ENCODE measurements at regions not wholly inside any gene's neighbourhood (a gene's known extent, or its start where the extent isn't known, plus 50 kb on each side); places are given as distances from the start of the nearest gene placed in this dataset.

- H3K9me3 ChIP-seq (ENCODE audit: control insufficient read depth, low read depth, low read length) = no peaks in the 10 kb centered on the region
- no peaks in the 10 kb centered on the region for H3K36me3 ChIP-seq (ENCODE audit: control insufficient read depth, low read depth, low read length)
- H3K27me3 ChIP-seq (ENCODE audit: control insufficient read depth, insufficient read depth, low read length) = no peaks in the 10 kb centered on the region
- no peak overlapping the region for H3K27ac ChIP-seq (ENCODE audit: low read length)
- H3K4me3 ChIP-seq (ENCODE audit: low read length) = no peak overlapping the region
- H3K9ac ChIP-seq (ENCODE audit: low read length) = no peak overlapping the region
- no peaks in the 10 kb centered on the region for H3K4me1 ChIP-seq (ENCODE audit: control insufficient read depth, low read depth, low read length)
These were observed 242.1 kb downstream of the ZIC1 start for GRCh38 chr3:147651107-147651778.

- Histone ChIP-seq H3K4me1 (ENCODE audit: control insufficient read depth, low read depth, low read length) (no peaks in the 10 kb centered on the region), H3K9me3 (ENCODE audit: control insufficient read depth, low read depth, low read length) (no peaks in the 10 kb centered on the region), H3K27me3 (ENCODE audit: control insufficient read depth, insufficient read depth, low read length) (no peaks in the 10 kb centered on the region), H3K4me3 (ENCODE audit: low read length) (no peak overlapping the region), H3K9ac (ENCODE audit: low read length) (no peak overlapping the region), H3K27ac (ENCODE audit: low read length) (no peak overlapping the region), H3K36me3 (ENCODE audit: control insufficient read depth, low read depth, low read length) (no peaks in the 10 kb centered on the region)
These were observed 243.6 kb downstream of the ZIC1 start for GRCh38 chr3:147652651-147653366.

- Histone ChIP-seq H3K4me1 (ENCODE audit: control insufficient read depth, low read depth, low read length) (no peaks in the 10 kb centered on the region), H3K9ac (ENCODE audit: low read length) (no peak overlapping the region), H3K36me3 (ENCODE audit: control insufficient read depth, low read depth, low read length) (no peaks in the 10 kb centered on the region), H3K9me3 (ENCODE audit: control insufficient read depth, low read depth, low read length) (no peaks in the 10 kb centered on the region), H3K27ac (ENCODE audit: low read length) (no peak overlapping the region), H3K27me3 (ENCODE audit: control insufficient read depth, insufficient read depth, low read length) (no peaks in the 10 kb centered on the region), H3K4me3 (ENCODE audit: low read length) (no peak overlapping the region)
These were observed 244.3 kb downstream of the ZIC1 start for GRCh38 chr3:147653367-147653923.

DNA sequence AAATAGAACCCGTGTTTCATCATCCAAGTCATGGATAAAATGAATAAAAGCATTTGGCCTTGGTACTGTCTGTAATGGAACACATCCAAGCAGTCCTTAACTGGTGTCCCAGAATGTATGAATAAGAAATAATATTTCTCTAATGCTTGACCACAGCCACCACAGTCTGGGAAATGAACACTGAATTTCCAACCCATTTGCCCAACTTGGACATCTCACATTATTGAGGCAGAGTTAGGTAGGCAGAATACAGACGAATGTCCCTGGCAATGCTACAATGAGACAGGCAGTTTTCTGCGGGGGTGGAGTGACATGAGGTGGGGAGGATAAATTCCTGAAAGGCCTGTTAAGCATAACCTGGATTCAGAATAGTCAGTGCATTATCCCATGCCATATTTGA is 245.7 kb downstream of the ZIC1 start:
- no peak overlapping the region for H3K27ac ChIP-seq (ENCODE audit: low read length)
- H3K9ac ChIP-seq (ENCODE audit: low read length) = no peak overlapping the region
- no peak overlapping the region for H3K4me3 ChIP-seq (ENCODE audit: low read length)
- H3K27me3 ChIP-seq (ENCODE audit: control insufficient read depth, insufficient read depth, low read length) = no peaks in the 10 kb centered on the region
- H3K9me3 ChIP-seq (ENCODE audit: control insufficient read depth, low read depth, low read length) = no peaks in the 10 kb centered on the region
- H3K36me3 ChIP-seq (ENCODE audit: control insufficient read depth, low read depth, low read length) = no peaks in the 10 kb centered on the region
- no peaks in the 10 kb centered on the region for H3K4me1 ChIP-seq (ENCODE audit: control insufficient read depth, low read depth, low read length)

GRCh38 chr3:147655236-147655635 is 246.1 kb downstream of the ZIC1 start:
- H3K27me3 ChIP-seq (ENCODE audit: control insufficient read depth, insufficient read depth, low read length) = no peaks in the 10 kb centered on the region
- no peak overlapping the region for H3K4me3 ChIP-seq (ENCODE audit: low read length)
- no peak overlapping the region for H3K9ac ChIP-seq (ENCODE audit: low read length)
- no peaks in the 10 kb centered on the region for H3K36me3 ChIP-seq (ENCODE audit: control insufficient read depth, low read depth, low read length)
- no peaks in the 10 kb centered on the region for H3K4me1 ChIP-seq (ENCODE audit: control insufficient read depth, low read depth, low read length)
- no peak overlapping the region for H3K27ac ChIP-seq (ENCODE audit: low read length)
- H3K9me3 ChIP-seq (ENCODE audit: control insufficient read depth, low read depth, low read length) = no peaks in the 10 kb centered on the region

DNA sequence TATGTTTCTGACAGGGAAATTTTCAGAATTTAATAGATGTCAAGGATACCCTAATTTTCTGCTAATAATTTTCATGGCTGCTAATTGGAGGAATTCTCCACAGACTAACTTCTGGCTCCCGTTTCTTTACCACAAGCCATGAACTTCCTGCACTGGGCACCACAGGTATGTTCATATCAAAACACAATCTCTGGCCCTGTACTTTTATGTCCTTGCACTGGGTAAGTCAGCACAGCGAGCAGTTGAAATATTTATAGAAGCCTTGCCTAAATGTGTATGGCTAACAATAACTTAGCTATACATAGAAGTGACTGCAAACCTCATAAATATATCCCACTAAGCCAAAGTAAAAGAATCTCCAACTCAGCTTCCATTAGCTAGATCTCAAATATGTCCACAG is 246.9 kb downstream of the ZIC1 start:
- H3K27ac ChIP-seq (ENCODE audit: low read length) = no peak overlapping the region
- H3K9ac ChIP-seq (ENCODE audit: low read length) = no peak overlapping the region
- no peaks in the 10 kb centered on the region for H3K36me3 ChIP-seq (ENCODE audit: control insufficient read depth, low read depth, low read length)
- no peak overlapping the region for H3K4me3 ChIP-seq (ENCODE audit: low read length)
- no peaks in the 10 kb centered on the region for H3K9me3 ChIP-seq (ENCODE audit: control insufficient read depth, low read depth, low read length)
- no peaks in the 10 kb centered on the region for H3K27me3 ChIP-seq (ENCODE audit: control insufficient read depth, insufficient read depth, low read length)
- no peaks in the 10 kb centered on the region for H3K4me1 ChIP-seq (ENCODE audit: control insufficient read depth, low read depth, low read length)

GRCh38 chr3:147661916-147662315 is 252.8 kb downstream of the ZIC1 start:
- Histone ChIP-seq H3K27me3 (ENCODE audit: control insufficient read depth, insufficient read depth, low read length) (no peaks in the 10 kb centered on the region), H3K9me3 (ENCODE audit: control insufficient read depth, low read depth, low read length) (no peaks in the 10 kb centered on the region), H3K36me3 (ENCODE audit: control insufficient read depth, low read depth, low read length) (no peaks in the 10 kb centered on the region), H3K4me1 (ENCODE audit: control insufficient read depth, low read depth, low read length) (no peaks in the 10 kb centered on the region), H3K9ac (ENCODE audit: low read length) (no peak overlapping the region), H3K27ac (ENCODE audit: low read length) (no peak overlapping the region), H3K4me3 (ENCODE audit: low read length) (no peak overlapping the region)

GRCh38 chr3:147662705-147663104 is 253.5 kb downstream of the ZIC1 start:
- H3K9me3 ChIP-seq (ENCODE audit: control insufficient read depth, low read depth, low read length) = no peaks in the 10 kb centered on the region
- no peak overlapping the region for H3K9ac ChIP-seq (ENCODE audit: low read length)
- no peak overlapping the region for H3K27ac ChIP-seq (ENCODE audit: low read length)
- H3K4me1 ChIP-seq (ENCODE audit: control insufficient read depth, low read depth, low read length) = no peaks in the 10 kb centered on the region
- H3K27me3 ChIP-seq (ENCODE audit: control insufficient read depth, insufficient read depth, low read length) = no peaks in the 10 kb centered on the region
- no peak overlapping the region for H3K4me3 ChIP-seq (ENCODE audit: low read length)
- H3K36me3 ChIP-seq (ENCODE audit: control insufficient read depth, low read depth, low read length) = no peaks in the 10 kb centered on the region

DNA sequence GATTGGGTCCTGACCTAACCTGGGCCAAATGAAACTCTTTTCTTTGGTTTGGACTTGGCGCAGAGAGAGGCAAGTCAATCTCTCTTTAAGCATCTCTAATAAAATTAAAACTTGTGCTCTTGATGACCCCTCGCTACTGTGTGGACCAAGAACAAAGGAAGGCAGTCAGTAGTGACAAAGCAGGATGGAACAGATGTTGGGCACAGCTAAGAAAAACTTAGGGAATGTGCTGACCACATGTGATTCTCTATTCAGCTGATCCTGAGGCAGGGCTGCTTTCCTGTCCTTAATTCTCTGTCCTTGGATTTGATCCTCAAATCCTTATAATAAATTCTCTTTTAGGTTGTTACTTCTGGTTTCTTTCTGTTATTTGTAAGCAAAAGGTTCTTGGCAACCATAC is 259.9 kb downstream of the ZIC1 start:
- Histone ChIP-seq H3K9me3 (ENCODE audit: control insufficient read depth, low read depth, low read length) (no peaks in the 10 kb centered on the region), H3K4me3 (ENCODE audit: low read length) (no peak overlapping the region), H3K4me1 (ENCODE audit: control insufficient read depth, low read depth, low read length) (no peaks in the 10 kb centered on the region), H3K9ac (ENCODE audit: low read length) (no peak overlapping the region), H3K27me3 (ENCODE audit: control insufficient read depth, insufficient read depth, low read length) (no peaks in the 10 kb centered on the region), H3K27ac (ENCODE audit: low read length) (no peak overlapping the region), H3K36me3 (ENCODE audit: control insufficient read depth, low read depth, low read length) (no peaks in the 10 kb centered on the region)

- Histone ChIP-seq H3K9ac (ENCODE audit: low read length) (no peak overlapping the region), H3K4me3 (ENCODE audit: low read length) (no peak overlapping the region), H3K4me1 (ENCODE audit: control insufficient read depth, low read depth, low read length) (no peaks in the 10 kb centered on the region), H3K9me3 (ENCODE audit: control insufficient read depth, low read depth, low read length) (no peaks in the 10 kb centered on the region), H3K27ac (ENCODE audit: low read length) (no peak overlapping the region), H3K27me3 (ENCODE audit: control insufficient read depth, insufficient read depth, low read length) (no peaks in the 10 kb centered on the region), H3K36me3 (ENCODE audit: control insufficient read depth, low read depth, low read length) (no peaks in the 10 kb centered on the region)
These were observed 262.9 kb downstream of the ZIC1 start for GRCh38 chr3:147672035-147672434.

DNA sequence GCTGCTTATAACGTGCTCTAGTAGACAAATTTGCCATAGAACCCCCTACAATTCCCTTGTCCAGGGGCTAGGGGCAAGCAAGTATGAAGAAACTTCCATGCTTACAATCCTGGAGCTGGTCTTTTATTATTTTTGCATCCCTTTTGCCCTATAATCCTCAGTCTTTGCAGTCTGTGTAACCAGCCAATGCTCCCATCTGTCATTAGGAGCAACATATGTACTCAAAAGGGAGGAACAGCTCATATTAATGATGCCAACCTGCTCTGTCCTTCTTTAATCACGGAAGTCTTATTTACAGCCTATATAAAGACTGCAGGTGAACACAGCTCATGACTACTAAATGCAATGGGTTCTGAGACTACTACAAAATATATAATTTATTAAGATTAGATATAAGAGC is 263.3 kb downstream of the ZIC1 start:
- Histone ChIP-seq H3K27me3 (ENCODE audit: control insufficient read depth, insufficient read depth, low read length) (no peaks in the 10 kb centered on the region), H3K36me3 (ENCODE audit: control insufficient read depth, low read depth, low read length) (no peaks in the 10 kb centered on the region), H3K4me3 (ENCODE audit: low read length) (no peak overlapping the region), H3K9me3 (ENCODE audit: control insufficient read depth, low read depth, low read length) (no peaks in the 10 kb centered on the region), H3K9ac (ENCODE audit: low read length) (no peak overlapping the region), H3K27ac (ENCODE audit: low read length) (no peak overlapping the region), H3K4me1 (ENCODE audit: control insufficient read depth, low read depth, low read length) (no peaks in the 10 kb centered on the region)

DNA sequence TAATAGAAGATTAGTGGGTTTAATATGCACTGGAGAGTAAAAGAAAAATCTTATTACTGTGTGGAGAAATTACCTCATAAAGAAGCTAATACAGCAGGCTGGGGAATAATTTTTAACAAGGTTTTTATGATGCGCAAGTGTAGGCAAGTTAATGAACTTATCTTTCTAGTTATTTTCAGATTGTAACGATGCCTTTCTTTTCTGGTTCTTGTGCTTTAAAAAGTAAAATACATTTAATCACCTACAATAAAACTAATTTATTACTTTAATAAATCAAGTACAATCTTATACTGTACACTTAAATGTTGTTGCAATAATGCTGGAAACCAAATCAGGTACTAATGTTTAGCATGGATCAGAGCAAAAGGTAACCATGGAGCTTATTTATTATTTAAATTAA is 266.6 kb downstream of the ZIC1 start:
- Histone ChIP-seq H3K9ac (ENCODE audit: low read length) (no peak overlapping the region), H3K9me3 (ENCODE audit: control insufficient read depth, low read depth, low read length) (no peaks in the 10 kb centered on the region), H3K27me3 (ENCODE audit: control insufficient read depth, insufficient read depth, low read length) (no peaks in the 10 kb centered on the region), H3K27ac (ENCODE audit: low read length) (no peak overlapping the region), H3K4me3 (ENCODE audit: low read length) (no peak overlapping the region), H3K36me3 (ENCODE audit: control insufficient read depth, low read depth, low read length) (no peaks in the 10 kb centered on the region), H3K4me1 (ENCODE audit: control insufficient read depth, low read depth, low read length) (no peaks in the 10 kb centered on the region)

Data from iPS-18a (cell line).